ENCODE measurements at regions not wholly inside any gene's neighbourhood (a gene's known extent, or its start where the extent isn't known, plus 50 kb on each side); places are given as distances from the start of the nearest gene placed in this dataset.

DNA sequence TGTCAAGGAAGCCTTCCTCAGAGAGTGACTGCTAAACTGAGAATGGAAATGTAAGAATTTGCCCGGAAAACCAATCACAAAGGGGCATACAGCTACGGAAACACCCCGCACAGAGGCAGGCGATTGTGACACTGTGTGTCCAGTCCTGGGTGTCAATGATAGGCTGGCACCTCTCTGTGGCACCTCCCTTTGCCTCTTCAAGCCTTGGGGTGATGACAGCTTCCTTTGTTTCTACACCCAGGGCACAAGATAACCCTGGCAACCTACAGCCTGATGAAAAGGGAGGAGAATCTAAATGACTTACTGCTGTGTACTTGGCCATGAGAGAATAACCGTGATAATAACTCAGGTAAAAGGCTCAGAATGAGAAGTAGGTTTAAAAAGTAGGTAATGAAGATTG, 93.6 kb upstream of the SSTR4 start:
- no peak overlapping the region for H3K4me3 ChIP-seq
- no peaks in the 10 kb centered on the region for H3K79me2 ChIP-seq (ENCODE audit: control insufficient read depth, insufficient read depth, low read length)
- H2AFZ ChIP-seq (ENCODE audit: control insufficient read depth, low read depth, low read length) = no peak overlapping the region
- SMC1A ChIA-PET (ENCODE audit: uncharacterized antibody, unreplicated experiment) = interaction anchor here (1.9 to 2.5 kb wide), 2 partner anchors 11 to 20 kb away, joined by 6 read pairs; no protein-coding TSS in a partner anchor
- no peak overlapping the region for H3K4me2 ChIP-seq (ENCODE audit: control insufficient read depth, insufficient read depth)
- no TSS peak for BruUV-seq (replicated peaks)
- WGBS (ENCODE audit: insufficient coverage, insufficient replicate concordance, low lambda C conversion rate, missing lambda C conversion rate) = 29% methylated on average over 5 of the region's 5 CpGs
- CTCF ChIA-PET = interaction anchor here (0.8 kb wide), 1 partner anchor 250 kb away, joined by 3 read pairs; no protein-coding TSS in a partner anchor
- H3K36me3 ChIP-seq (ENCODE audit: control insufficient read depth in 2 of 2, insufficient read depth in 2 of 2, low read length in 1 of 2) = no peaks in the 10 kb centered on the region
- H3K4me1 ChIP-seq (ENCODE audit: control insufficient read depth, insufficient read depth, low read length) = no peaks in the 10 kb centered on the region
- no peak overlapping the region for H3K9ac ChIP-seq (ENCODE audit: control insufficient read depth, insufficient read depth, low read length)
- RAD21 ChIA-PET (ENCODE audit: unreplicated experiment) = interaction anchor here (0.8 kb wide), 1 partner anchor 21 kb away, joined by 3 read pairs; no protein-coding TSS in a partner anchor
- ATAC-seq = no peak
- no peak overlapping the region for H3K27ac ChIP-seq (ENCODE audit: control insufficient read depth, insufficient read depth)
- H3K9me3 ChIP-seq (replicated peaks; ENCODE audit: control insufficient read depth, insufficient read depth, low read length) = no peaks in the 10 kb centered on the region
- no peak for DNase-seq (ENCODE audit: low read depth, low spot score)
- POLR2A ChIA-PET = interaction anchor here (0.7 kb wide), 1 partner anchor 27 kb away, joined by 8 read pairs; no protein-coding TSS in a partner anchor
- H3K27me3 ChIP-seq (replicated peaks in 1 of 2; ENCODE audit: control insufficient read depth in 2 of 2, insufficient read depth in 2 of 2, low read length in 1 of 2) = no peaks in the 10 kb centered on the region; a peak in 2 of 4 replicates
- intact Hi-C loops (cut with micrococcal nuclease; ENCODE audit: unreplicated experiment) (no loop called here), in situ Hi-C loops (cut with MboI) (no loop called here)
- TF ChIP-seq, protein P1, sequence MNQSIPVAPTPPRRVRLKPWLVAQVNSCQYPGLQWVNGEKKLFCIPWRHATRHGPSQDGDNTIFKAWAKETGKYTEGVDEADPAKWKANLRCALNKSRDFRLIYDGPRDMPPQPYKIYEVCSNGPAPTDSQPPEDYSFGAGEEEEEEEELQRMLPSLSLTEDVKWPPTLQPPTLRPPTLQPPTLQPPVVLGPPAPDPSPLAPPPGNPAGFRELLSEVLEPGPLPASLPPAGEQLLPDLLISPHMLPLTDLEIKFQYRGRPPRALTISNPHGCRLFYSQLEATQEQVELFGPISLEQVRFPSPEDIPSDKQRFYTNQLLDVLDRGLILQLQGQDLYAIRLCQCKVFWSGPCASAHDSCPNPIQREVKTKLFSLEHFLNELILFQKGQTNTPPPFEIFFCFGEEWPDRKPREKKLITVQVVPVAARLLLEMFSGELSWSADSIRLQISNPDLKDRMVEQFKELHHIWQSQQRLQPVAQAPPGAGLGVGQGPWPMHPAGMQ (IDR thresholded peaks at IDR 0.05; ENCODE audit: borderline replicate concordance) = no peak
- TF ChIP-seq HCFC1 (IDR thresholded peaks at IDR 0.05; ENCODE audit: low read length) (no peak), ASH2L (IDR thresholded peaks at IDR 0.05; ENCODE audit: borderline replicate concordance, low read depth) (no peak), JUND (IDR thresholded peaks at IDR 0.05; ENCODE audit: low read depth, low read length) (no peak), YBX1 (IDR thresholded peaks at IDR 0.05) (no peak)
- TF ChIP-seq, protein P2, sequence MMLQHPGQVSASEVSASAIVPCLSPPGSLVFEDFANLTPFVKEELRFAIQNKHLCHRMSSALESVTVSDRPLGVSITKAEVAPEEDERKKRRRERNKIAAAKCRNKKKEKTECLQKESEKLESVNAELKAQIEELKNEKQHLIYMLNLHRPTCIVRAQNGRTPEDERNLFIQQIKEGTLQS (IDR thresholded peaks at IDR 0.05; ENCODE audit: borderline replicate concordance, extremely low read depth, low read depth, low read length) = no peak
- TF ChIP-seq, protein P3, sequence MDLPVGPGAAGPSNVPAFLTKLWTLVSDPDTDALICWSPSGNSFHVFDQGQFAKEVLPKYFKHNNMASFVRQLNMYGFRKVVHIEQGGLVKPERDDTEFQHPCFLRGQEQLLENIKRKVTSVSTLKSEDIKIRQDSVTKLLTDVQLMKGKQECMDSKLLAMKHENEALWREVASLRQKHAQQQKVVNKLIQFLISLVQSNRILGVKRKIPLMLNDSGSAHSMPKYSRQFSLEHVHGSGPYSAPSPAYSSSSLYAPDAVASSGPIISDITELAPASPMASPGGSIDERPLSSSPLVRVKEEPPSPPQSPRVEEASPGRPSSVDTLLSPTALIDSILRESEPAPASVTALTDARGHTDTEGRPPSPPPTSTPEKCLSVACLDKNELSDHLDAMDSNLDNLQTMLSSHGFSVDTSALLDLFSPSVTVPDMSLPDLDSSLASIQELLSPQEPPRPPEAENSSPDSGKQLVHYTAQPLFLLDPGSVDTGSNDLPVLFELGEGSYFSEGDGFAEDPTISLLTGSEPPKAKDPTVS (IDR thresholded peaks at IDR 0.05; ENCODE audit: low read depth, low read length) = no peak
- no peaks in the 10 kb centered on the region for H4K20me1 ChIP-seq (ENCODE audit: control insufficient read depth, insufficient read depth)
- no peak for FAIRE-seq

Measured in GM12878 (cell line).